GM19193 (cell line): ENCODE measurements at regions not wholly inside any gene's neighbourhood (a gene's known extent, or its start where the extent isn't known, plus 50 kb on each side); places are given as distances from the start of the nearest gene placed in this dataset.

Experiments
- POLR2A ChIP-seq: IDR thresholded peaks from 4 replicates; pipeline ENCODE4 v1.6.1; 2011; ENCODE audit not compliant: insufficient read depth, insufficient read length; ENCODE audit errors: extremely low read depth

DNA sequence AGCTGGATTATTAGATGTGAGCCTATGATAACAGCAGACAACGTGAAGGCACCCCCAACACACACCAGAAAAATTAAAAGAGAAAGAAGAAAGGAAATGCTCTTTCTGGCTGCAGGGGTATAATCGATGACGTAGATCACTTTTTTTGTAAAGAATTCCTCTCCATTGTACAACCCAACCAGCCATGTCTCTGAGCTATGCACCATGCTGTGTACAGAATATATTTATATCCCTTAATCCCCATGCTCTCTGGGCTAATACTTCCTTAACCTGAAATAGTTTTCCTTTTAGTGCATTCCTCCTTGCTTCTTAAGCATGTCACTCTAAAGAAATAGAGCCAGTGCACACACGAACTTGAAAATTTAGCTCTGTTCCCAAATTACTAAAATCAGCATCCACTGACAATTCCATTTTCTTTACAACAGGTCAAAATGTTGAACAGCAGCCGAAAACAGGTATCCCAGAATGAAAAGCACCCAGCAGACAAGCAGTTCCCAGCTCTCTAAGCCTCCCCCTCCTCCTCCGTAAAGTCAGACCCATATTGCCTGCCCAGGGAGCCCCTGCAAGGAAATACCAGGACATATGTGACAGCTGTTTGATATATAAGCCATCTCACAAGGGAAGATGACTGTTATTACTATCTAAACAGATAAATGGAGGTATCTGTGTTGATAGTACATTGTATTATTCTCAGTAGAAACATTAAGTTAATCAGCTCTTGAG lies 247.4 kb upstream of the RAB6C start:
- no peak for TF ChIP-seq POLR2A

DNA sequence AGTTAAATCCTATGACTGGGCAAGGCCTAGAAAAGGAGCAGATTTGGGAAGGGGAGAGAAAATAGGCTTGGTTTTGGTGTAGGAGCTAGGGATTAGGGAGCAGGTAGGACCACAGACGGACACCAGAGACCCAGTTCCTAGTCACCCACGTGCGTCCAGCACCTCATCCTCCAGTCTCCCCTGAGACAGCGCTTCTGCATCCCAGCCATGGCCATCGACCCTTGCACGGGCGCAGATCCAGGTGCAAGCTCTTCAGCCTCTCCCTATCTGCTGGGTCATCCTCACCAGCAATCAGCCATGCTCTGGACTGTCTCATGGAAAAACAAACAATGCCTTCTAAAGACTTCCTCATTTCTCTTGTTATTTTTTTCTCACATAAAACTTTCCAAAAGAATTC lies 246.8 kb upstream of the RAB6C start:
- TF ChIP-seq POLR2A: no peak

DNA sequence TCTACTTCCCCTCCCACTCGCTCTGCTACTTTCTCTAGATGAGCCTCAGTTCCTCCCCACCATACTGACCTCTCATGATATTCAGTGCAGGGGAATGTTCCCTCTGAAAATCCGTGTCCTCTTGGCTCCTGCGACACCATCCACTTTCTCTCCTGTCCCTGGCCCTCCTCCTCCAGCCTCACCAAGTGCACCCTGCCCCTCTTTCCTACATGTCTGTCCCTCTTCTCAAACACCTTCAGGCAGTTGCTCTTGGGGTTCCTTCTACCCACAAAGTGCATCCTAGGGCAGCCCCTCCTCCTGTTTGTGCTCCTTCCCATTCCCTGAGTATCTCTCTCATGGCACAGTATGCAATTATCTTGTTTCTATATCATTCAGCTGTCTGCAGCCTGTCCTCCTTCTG lies 246.4 kb upstream of the RAB6C start:
- no peak for TF ChIP-seq POLR2A

DNA sequence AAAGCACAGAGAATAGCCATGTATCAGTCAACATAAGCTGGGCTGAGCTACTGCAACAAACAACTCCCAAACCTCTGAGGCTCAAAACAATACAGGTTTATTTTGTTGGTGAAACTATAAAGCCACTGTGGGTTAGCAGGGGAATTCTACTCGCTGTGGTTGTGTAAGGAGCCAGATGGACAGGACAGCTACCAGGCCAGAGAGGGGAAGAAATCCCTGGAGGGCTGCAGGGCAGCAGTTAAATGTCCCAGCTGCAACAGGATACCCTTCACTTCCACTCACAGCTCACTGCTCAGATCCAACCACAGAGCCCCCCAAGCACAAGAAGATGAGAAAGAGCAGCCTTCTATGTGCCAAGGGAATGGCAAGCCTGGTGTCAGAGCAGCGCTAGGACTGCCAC lies 245.9 kb upstream of the RAB6C start:
- no peak for TF ChIP-seq POLR2A

DNA sequence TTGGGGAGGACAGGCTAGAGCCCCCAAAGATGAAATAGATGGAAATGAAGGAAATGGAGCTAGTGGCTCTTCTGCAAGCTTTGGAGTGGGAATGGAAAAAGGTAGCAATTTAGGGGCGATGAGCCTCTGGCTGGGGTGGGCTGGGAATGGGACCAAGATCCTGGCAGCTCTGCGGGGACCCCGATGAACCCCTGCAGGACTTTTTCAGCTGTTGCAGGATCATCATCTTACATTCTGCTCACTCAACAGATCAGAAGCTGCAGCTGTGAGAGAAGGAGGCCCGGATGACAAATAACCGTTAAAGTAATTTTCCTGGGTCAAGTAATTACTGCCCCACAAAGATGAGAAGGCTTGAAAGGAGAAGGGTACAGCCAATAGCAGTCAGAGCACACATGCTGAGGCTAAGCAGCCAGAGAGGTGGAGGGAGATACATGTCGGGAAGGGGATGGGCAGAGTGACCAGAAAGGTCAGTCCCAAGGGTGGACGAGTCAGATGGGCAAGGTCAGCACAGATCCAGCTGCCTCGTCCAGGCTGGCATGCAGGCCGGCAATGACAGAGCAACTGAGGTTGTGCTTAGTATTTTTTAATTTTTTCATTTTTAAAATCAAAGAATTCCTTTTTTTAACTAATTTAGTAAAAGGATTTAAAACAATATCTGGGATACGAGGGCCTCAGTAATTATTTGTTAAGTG lies 245.0 kb upstream of the RAB6C start:
- TF ChIP-seq POLR2A: no peak

DNA sequence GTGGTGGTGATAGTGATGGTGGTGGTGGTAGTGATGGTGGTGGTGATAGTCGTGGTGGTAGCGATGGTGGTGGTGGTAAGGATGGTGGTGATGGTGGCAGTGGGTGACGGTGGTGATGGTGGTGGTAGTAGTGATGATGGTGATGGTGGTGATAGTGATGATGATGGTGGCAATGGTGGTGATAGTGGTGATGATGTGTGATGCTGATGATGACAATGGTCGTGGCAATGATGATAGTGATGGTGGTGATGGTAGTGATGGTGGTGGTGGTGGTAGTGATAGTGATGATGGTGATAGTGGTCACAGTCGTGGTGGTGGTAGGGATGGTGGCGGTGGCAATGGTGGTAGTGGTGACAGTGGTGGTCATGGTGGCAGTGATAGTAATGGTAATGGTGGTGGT lies 243.9 kb upstream of the RAB6C start:
- TF ChIP-seq POLR2A: no peak

DNA sequence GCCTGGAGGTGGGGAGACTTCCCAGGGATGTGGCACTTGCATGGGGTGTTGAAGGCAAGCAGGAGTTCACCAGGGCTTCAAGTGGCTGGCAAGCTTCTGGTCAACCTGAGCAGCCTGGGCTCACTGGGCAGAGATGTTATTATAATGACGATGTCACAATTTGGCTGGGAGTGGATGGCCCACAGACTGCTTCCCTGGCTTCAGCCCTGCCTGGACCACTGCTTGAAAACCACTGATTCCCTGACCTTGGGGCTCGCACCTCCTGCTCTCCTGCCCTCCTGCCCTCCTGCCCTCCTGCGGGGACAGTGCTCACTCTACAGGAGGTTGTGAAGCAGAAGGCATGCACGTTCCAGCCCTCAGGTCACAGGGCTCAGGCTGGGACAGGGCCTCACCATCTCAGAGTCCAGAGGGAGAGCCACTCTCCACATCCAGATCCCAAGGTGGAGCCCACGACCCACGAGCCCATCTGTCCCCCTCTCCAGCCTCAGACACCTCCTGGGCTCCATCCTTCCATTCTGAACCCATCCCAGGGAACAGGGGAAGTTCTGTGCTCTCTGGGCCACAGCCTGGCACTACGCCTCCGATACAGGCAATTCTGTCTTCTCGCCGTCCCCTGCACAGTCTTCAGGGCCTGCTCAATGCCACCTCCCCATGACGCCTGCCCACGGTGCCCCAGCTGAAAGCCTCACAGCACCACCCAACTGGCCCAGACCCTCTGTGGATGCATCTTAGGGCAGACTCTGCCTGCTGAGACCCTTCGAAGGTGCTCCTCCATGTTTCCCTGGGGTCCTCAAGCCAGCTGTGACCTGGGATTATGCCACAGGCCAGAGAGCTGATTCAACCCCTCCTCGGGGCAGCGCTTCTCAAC lies 241.6 kb upstream of the RAB6C start:
- no peak for TF ChIP-seq POLR2A

DNA sequence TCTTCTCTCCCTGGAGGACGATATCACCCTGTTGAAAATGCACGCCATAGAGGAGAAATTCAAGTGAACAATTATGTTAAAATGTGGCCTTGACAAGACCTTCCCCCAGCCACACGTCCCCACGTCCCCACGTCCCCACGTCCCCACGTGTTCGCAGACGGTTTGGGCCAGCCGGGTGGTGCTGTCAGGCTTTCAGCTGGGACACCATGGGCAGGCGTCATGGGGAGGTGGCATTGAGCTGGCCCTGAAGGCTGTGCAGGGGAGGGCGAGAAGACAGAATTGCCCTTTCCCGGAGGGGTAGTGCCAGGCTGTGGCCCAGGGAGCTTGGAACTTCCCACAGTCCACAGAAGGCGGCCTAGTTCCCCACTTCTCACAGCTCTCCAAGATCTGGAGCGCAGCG lies 240.7 kb upstream of the RAB6C start:
- TF ChIP-seq POLR2A: no peak

DNA sequence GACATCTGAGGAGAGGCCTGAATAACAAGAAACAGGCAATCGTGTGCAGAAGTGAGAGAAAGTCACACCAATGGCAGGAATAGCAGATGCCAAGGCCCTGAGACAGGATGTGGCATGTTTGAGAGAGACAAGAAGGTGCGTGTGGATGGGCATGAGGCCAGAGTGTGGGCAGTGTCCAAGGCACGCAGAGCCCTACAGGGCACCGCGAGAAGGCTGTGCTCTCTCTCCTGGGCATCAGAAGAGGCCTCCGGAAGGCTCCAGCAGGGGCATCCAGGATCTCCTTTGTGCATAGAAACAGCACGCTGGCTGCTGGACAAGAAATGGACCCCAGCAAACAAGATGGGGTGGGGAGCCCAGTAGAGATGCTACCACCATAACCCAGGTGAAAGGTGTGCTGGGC lies 239.0 kb upstream of the RAB6C start:
- no peak for TF ChIP-seq POLR2A

DNA sequence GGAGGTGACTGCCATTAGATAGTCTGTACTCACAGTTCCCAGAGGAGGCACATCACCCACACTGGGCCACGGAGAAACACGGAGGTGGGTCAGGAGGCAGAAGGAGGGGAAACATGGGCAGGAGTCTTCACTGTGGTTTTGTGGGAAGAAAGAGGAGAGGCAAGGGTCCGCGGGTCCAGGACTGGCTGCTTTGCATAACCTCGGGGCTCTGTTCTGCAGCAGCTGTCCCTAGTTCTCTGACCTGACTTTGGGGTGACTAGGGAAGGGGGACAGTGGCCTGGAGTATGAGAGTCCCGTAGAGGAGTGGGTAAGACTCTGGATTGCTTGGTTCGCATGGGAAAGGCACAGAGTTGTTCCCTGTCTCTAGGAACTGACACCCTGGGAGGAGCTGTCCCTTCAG lies 238.3 kb upstream of the RAB6C start:
- TF ChIP-seq POLR2A: no peak

DNA sequence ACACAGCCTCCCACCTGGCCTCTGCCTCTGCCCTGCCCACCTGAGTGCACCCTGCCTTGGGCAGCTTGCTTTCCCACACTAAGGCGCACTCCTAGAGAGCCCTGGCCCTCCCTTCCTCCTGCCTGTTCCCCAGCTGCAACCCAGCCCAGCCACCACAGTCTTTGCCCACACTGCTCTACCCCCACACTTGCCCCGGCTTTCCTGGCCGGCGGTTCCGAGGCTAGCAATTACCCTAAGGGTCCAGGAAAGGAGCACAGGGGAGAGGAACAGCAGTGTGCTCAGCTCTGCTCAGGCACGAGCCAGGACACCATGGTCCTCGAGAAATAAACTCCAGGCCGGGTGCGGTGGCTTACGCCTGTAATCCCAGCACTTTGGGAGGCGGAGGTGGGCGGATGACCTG lies 237.8 kb upstream of the RAB6C start:
- TF ChIP-seq POLR2A: no peak

DNA sequence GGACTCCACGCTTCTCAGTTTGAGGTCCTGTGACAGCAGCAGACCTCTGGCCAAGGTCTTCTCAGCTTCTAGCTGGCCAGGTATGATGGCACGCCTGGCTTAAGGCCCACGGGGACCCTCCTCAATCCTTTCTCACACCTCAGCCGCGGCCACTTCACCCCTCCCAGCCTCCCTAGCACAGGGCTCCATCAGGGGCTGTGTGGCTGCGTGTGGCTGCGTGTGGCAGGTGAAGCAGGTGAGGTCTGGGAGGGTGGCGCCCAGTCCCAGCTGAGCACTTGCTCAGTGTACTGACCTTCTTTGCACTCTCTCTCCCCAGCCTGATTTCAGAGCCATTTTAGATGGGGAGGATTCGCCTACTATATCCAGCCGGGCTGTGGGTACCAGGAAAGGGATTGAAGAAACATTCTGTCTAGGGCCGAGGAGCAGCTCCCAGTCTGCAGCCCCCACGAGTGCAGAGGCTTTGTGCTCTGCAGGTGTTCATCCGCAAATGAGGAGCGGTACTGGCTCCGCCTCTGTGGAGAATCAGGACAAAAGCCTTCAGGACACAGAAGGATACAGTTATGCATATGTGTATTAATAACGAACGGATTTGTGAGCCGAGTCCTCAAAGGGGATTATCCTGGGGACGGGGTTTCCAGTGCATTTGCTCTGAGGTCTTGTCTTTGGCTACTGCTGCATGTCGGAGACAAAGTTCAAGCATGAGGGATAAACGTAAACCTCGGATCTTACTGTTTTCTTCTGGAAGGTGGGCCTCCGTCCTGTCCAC lies 236.9 kb upstream of the RAB6C start:
- TF ChIP-seq POLR2A: no peak

DNA sequence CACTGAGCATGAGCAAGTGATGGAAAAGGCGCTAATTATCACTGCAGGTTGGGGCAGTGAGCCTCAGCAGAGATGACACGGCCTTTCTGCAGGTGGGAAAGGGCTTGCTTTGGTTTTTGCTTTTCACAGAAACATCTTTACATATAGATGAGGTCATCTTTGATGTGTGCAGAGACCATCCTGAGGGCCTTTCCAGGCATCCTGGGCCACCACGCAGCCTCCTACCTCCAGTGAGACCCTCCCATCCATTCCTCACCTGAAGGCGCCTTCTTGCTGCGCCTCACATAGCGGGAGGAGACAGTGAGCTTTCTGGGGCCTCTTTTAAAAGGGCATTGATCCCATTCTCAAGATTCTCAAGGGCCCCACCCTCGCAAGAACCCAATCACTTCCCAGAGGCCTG lies 235.3 kb upstream of the RAB6C start:
- no peak for TF ChIP-seq POLR2A

DNA sequence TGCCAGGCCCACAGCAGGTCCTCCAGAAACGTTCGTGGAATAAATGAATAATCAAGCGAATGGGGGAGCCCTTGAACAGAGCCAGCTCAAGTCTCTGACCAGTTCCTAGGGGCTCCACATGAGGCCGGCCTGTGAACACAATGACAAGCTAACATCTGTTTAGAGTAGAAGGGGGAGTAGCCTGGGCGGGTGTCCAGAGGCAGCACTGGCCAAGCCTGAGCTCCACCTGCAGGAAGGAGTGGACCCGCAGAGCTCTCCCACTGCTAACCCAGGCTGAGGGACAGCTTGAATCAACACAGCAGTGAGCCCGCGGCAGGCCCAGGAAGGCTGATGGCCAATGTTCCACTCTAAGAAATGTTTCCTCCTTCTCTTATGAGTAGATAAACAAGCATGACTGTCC lies 234.8 kb upstream of the RAB6C start:
- no peak for TF ChIP-seq POLR2A
